Heart left ventricle (tissue), 13 donors: ENCODE measurements at regions not wholly inside any gene's neighbourhood (a gene's known extent, or its start where the extent isn't known, plus 50 kb on each side); places are given as distances from the start of the nearest gene placed in this dataset.

ENCODE experiments used
- CTCF ChIP-seq, 12 donors: fragments of 200-600 bp; sonication (generic) in 4 of 12; IDR thresholded peaks; one replicate each; pipeline versions ENCODE4 v1.5.0 to v1.8.0; 2018 to 2022; ENCODE audit warnings: antibody characterized with exemption in 12 of 12, mild to moderate bottlenecking in 5 of 12
- POLR2A ChIP-seq, 2 donors: fragments of 450-650 bp; IDR thresholded peaks; one replicate each; pipeline ENCODE4 v1.6.1; 2017; ENCODE audit warnings: antibody characterized with exemption in 2 of 2, mild to moderate bottlenecking in 2 of 2, moderate library complexity in 2 of 2
- donor health status: ischemic (EF 13 %, LVEDD 7.1; RV severe dilation, severe dysfunction).
- donor health status: DM: no; HTN: yes; CAD: no.
- donor health status: DM: no; HTN: no; CAD: no.
- donor health status: ischemic (EF 25% LVEDD 6.9; RV normal size, moderate dysfunction).
- donor health status: ischemic (EF 25% LVEDD 5.7; RV mildly dilated, moderate dysfunction).
- donor health status: ischemic (EF 35%, LVEDD 5.7; RV mildly dilated, moderate dysfunction).
- donor health status: nonischemic (EF 11% LVEDD 7.7; RV severe dilation, severe dysfunction).
- donor health status: DM: yes; HTN: yes; CAD: no.
- donor health status: PGD.
- donor health status: ischemic (EF 29% LVEDD 5.4; RV normal size, mild dysfunction).
- donor health status: nonischemic (EF 23%, LVEDD 6.1; RV moderate dilation, normal function).

GRCh38 chr4:149933883-149934282 lies 118.2 kb upstream of the IQCM start:
- TF ChIP-seq CTCF (IDR thresholded peaks at IDR 0.05) (no peak), POLR2A (IDR thresholded peaks at IDR 0.05) (no peak)
